ENCODE measurements at regions not wholly inside any gene's neighbourhood (a gene's known extent, or its start where the extent isn't known, plus 50 kb on each side); places are given as distances from the start of the nearest gene placed in this dataset.

DNA sequence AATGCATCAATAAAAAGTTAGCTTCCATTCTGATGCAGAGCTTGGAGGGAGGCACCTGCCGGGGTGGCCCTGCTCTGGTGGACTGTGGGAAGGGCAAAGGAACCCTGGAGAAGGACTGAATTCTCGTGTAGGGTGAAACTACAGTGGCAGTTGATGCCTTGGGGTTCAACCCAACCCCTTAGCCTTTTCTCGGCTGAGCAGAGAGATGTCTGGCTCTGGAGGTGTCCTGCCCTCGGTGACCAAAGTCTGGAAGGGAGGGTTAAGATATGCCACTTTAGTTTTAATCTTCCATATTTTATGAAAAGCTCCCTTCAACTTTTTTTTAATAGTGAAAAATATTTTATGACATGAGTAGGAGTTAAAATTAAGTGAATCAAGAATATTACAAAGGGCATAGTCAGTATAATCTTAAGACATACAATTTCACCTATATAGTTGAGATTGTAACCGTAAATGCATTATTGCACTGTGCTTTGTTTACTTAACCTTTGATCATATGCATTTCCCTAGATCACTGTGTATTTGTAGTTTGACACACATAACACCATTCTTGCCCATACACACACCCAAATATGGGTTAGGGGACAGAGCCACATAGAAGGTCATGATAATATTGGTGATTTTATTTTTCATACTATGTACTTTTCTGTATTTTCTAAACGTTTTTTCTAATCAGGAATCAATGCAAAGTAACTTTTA lies 179.6 kb downstream of the MCHR2 start:
- TF ChIP-seq, protein P1, sequence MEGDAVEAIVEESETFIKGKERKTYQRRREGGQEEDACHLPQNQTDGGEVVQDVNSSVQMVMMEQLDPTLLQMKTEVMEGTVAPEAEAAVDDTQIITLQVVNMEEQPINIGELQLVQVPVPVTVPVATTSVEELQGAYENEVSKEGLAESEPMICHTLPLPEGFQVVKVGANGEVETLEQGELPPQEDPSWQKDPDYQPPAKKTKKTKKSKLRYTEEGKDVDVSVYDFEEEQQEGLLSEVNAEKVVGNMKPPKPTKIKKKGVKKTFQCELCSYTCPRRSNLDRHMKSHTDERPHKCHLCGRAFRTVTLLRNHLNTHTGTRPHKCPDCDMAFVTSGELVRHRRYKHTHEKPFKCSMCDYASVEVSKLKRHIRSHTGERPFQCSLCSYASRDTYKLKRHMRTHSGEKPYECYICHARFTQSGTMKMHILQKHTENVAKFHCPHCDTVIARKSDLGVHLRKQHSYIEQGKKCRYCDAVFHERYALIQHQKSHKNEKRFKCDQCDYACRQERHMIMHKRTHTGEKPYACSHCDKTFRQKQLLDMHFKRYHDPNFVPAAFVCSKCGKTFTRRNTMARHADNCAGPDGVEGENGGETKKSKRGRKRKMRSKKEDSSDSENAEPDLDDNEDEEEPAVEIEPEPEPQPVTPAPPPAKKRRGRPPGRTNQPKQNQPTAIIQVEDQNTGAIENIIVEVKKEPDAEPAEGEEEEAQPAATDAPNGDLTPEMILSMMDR (IDR thresholded peaks at IDR 0.05) = no peak
- TF ChIP-seq POLR2A (IDR thresholded peaks at IDR 0.05) = no peak
